GM18867 (cell line): ENCODE measurements at regions not wholly inside any gene's neighbourhood (a gene's known extent, or its start where the extent isn't known, plus 50 kb on each side); places are given as distances from the start of the nearest gene placed in this dataset.
"Not testable (repeated sequence)": the region's sequence is repeated elsewhere in the genome, so short reads cannot be mapped to it uniquely, and the experiment has no call there.

Experiments used
- ATAC-seq: cut with Tn5 transposase; IDR thresholded peaks from one replicate; pipeline ENCODE4 v1.9.1; 2021; ENCODE audit warnings: mild to moderate bottlenecking, moderate library complexity; ENCODE audit not compliant: unreplicated experiment

- ATAC-seq = no peak
Observed at GRCh38 chr13:111064661-111065060, 50.4 kb upstream of the ARHGEF7 start.

- ATAC-seq = no peak
Observed at GRCh38 chr13:111062966-111063365, 52.1 kb upstream of the ARHGEF7 start.

GRCh38 chr13:111062305-111062704 lies 52.8 kb upstream of the ARHGEF7 start:
- no peak for ATAC-seq

- no peak for ATAC-seq
Observed at GRCh38 chr13:111061358-111062045, 53.6 kb upstream of the ARHGEF7 start.

- ATAC-seq = no peak
Observed at GRCh38 chr13:111060237-111060919, 54.7 kb upstream of the ARHGEF7 start.

GRCh38 chr13:111058796-111059506 lies 56.2 kb upstream of the ARHGEF7 start:
- no peak for ATAC-seq

GRCh38 chr13:111058339-111058738 lies 56.8 kb upstream of the ARHGEF7 start:
- not testable (repeated sequence) for ATAC-seq

- not testable (repeated sequence) for ATAC-seq
Observed at GRCh38 chr13:111051726-111052232, 63.3 kb upstream of the ARHGEF7 start.

GRCh38 chr13:111051041-111051725 lies 63.9 kb upstream of the ARHGEF7 start:
- ATAC-seq = no peak

GRCh38 chr13:111050539-111050879 lies 64.6 kb upstream of the ARHGEF7 start:
- ATAC-seq = no peak

- no peak for ATAC-seq
Observed at GRCh38 chr13:111049791-111050538, 65.1 kb upstream of the ARHGEF7 start.

GRCh38 chr13:111048387-111048786 lies 66.7 kb upstream of the ARHGEF7 start:
- no peak for ATAC-seq

GRCh38 chr13:111047326-111047725 lies 67.8 kb upstream of the ARHGEF7 start:
- ATAC-seq = peak; percentile 45

GRCh38 chr13:111046590-111047141 lies 68.4 kb upstream of the ARHGEF7 start:
- peak; percentile 78 for ATAC-seq

- no peak for ATAC-seq
Observed at GRCh38 chr13:111045170-111045569, 69.9 kb upstream of the ARHGEF7 start.

- ATAC-seq = no peak
Observed at GRCh38 chr13:111044087-111044830, 70.9 kb upstream of the ARHGEF7 start.

- ATAC-seq = no peak
Observed at GRCh38 chr13:111043575-111043982, 71.5 kb upstream of the ARHGEF7 start.

- no peak for ATAC-seq
Observed at GRCh38 chr13:111042661-111043226, 72.4 kb upstream of the ARHGEF7 start.

GRCh38 chr13:111040830-111041229 lies 74.3 kb upstream of the ARHGEF7 start:
- ATAC-seq = no peak
